ENCODE measurements at regions not wholly inside any gene's neighbourhood (a gene's known extent, or its start where the extent isn't known, plus 50 kb on each side); places are given as distances from the start of the nearest gene placed in this dataset.

DNA sequence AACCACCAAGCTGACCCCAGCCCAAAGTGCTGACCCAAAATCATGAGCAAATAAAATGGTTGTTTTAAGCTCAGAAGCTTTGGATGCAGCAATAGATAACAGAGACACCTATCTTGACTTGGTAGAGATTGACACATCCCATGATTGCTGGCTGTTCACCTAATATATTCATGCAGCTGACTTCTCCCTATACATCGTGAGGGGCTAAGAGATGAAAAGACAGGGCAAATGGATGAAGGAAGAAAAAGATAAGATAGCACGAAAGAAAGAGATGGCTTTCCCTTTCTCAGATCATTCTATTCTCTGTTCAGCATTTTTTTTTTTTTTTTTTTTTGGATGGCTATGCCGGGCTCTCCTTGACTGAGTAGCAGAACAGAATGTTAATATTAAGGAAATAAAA is 141.5 kb upstream of the ADAMTS9 start:
- no peaks in the 10 kb centered on the region for H3K36me3 ChIP-seq (ENCODE audit: insufficient read depth)
- H3K27ac ChIP-seq (ENCODE audit: low read depth): no peak overlapping the region
- peaks cover 14% of the 10 kb centered on the region for H3K4me1 ChIP-seq (ENCODE audit: insufficient read depth)
- no peak overlapping the region for H2AFZ ChIP-seq
- no peak overlapping the region for H3K27ac Mint-ChIP-seq
- H3F3A ChIP-seq (replicated peaks; ENCODE audit: low read depth): no peaks in the 10 kb centered on the region
- no peaks in the 10 kb centered on the region for H3K9me3 Mint-ChIP-seq
- H3K4me3 ChIP-seq: no peak overlapping the region
- ATAC-seq (no peak), DNase-seq (ENCODE audit: low spot score) (no peak)
- no peak for TF ChIP-seq NANOG (IDR thresholded peaks at IDR 0.05; ENCODE audit: borderline replicate concordance)
- TF ChIP-seq, protein P1, sequence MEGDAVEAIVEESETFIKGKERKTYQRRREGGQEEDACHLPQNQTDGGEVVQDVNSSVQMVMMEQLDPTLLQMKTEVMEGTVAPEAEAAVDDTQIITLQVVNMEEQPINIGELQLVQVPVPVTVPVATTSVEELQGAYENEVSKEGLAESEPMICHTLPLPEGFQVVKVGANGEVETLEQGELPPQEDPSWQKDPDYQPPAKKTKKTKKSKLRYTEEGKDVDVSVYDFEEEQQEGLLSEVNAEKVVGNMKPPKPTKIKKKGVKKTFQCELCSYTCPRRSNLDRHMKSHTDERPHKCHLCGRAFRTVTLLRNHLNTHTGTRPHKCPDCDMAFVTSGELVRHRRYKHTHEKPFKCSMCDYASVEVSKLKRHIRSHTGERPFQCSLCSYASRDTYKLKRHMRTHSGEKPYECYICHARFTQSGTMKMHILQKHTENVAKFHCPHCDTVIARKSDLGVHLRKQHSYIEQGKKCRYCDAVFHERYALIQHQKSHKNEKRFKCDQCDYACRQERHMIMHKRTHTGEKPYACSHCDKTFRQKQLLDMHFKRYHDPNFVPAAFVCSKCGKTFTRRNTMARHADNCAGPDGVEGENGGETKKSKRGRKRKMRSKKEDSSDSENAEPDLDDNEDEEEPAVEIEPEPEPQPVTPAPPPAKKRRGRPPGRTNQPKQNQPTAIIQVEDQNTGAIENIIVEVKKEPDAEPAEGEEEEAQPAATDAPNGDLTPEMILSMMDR (conservative IDR thresholded peaks at IDR 0.05; ENCODE audit: low read depth in 2 of 2): no peak
- TF ChIP-seq POLR2AphosphoS5 (IDR thresholded peaks at IDR 0.05; ENCODE audit: low read depth): no peak
- TF ChIP-seq JUNB (IDR thresholded peaks at IDR 0.05; ENCODE audit: unreplicated experiment): no peak
- TF ChIP-seq ZNF331 (CRISPR knock-in tag; IDR thresholded peaks at IDR 0.05; ENCODE audit: low read depth): no peak
- no peak for TF ChIP-seq ZNF114 (CRISPR knock-in tag; IDR thresholded peaks at IDR 0.05)
- no peak overlapping the region for H3K4me3 Mint-ChIP-seq
- H3K27me3 Mint-ChIP-seq (ENCODE audit: insufficient read depth, low read depth, poor library complexity): peaks cover 3% of the 10 kb centered on the region
- H3K9me2 ChIP-seq (ENCODE audit: insufficient read depth): no peaks in the 10 kb centered on the region
- H3K36me3 Mint-ChIP-seq (ENCODE audit: low read depth): no peaks in the 10 kb centered on the region
- no peaks in the 10 kb centered on the region for H3K27me3 ChIP-seq (ENCODE audit: insufficient read depth)
- no peak overlapping the region for H3K4me2 ChIP-seq
- no peaks in the 10 kb centered on the region for H3K79me2 ChIP-seq (replicated peaks; ENCODE audit: insufficient read depth)
- H3K4me1 Mint-ChIP-seq: peaks cover 15% of the 10 kb centered on the region; the same call in 2 of the 3 replicates
- H4K20me1 ChIP-seq (replicated peaks; ENCODE audit: insufficient read depth): no peaks in the 10 kb centered on the region

DNA sequence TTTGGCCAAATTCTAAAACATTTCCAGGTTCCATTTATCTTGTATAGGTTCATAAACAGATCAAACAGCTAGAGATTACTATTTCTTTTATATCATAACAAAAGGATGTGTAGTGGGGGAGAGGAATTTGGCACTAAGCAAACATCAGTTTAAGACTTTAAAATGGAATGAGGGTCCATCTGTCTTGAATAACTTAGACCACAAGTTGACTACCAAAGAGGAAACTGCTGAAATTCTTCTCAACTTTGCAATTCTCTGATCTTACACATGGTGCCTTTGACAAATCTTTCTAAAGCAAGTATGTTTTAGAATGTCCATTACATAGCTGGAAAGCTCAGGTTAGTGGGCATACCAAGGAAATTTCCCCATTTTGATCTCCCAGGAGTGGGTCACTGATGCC is 140.5 kb upstream of the ADAMTS9 start:
- DNase-seq (ENCODE audit: low spot score) (no peak), ATAC-seq (no peak)
- no peak overlapping the region for H3K4me2 ChIP-seq
- TF ChIP-seq ZNF114 (CRISPR knock-in tag; IDR thresholded peaks at IDR 0.05) (no peak), ZNF331 (CRISPR knock-in tag; IDR thresholded peaks at IDR 0.05; ENCODE audit: low read depth) (no peak), JUNB (IDR thresholded peaks at IDR 0.05; ENCODE audit: unreplicated experiment) (no peak), POLR2AphosphoS5 (IDR thresholded peaks at IDR 0.05; ENCODE audit: low read depth) (no peak)
- TF ChIP-seq, protein P2, sequence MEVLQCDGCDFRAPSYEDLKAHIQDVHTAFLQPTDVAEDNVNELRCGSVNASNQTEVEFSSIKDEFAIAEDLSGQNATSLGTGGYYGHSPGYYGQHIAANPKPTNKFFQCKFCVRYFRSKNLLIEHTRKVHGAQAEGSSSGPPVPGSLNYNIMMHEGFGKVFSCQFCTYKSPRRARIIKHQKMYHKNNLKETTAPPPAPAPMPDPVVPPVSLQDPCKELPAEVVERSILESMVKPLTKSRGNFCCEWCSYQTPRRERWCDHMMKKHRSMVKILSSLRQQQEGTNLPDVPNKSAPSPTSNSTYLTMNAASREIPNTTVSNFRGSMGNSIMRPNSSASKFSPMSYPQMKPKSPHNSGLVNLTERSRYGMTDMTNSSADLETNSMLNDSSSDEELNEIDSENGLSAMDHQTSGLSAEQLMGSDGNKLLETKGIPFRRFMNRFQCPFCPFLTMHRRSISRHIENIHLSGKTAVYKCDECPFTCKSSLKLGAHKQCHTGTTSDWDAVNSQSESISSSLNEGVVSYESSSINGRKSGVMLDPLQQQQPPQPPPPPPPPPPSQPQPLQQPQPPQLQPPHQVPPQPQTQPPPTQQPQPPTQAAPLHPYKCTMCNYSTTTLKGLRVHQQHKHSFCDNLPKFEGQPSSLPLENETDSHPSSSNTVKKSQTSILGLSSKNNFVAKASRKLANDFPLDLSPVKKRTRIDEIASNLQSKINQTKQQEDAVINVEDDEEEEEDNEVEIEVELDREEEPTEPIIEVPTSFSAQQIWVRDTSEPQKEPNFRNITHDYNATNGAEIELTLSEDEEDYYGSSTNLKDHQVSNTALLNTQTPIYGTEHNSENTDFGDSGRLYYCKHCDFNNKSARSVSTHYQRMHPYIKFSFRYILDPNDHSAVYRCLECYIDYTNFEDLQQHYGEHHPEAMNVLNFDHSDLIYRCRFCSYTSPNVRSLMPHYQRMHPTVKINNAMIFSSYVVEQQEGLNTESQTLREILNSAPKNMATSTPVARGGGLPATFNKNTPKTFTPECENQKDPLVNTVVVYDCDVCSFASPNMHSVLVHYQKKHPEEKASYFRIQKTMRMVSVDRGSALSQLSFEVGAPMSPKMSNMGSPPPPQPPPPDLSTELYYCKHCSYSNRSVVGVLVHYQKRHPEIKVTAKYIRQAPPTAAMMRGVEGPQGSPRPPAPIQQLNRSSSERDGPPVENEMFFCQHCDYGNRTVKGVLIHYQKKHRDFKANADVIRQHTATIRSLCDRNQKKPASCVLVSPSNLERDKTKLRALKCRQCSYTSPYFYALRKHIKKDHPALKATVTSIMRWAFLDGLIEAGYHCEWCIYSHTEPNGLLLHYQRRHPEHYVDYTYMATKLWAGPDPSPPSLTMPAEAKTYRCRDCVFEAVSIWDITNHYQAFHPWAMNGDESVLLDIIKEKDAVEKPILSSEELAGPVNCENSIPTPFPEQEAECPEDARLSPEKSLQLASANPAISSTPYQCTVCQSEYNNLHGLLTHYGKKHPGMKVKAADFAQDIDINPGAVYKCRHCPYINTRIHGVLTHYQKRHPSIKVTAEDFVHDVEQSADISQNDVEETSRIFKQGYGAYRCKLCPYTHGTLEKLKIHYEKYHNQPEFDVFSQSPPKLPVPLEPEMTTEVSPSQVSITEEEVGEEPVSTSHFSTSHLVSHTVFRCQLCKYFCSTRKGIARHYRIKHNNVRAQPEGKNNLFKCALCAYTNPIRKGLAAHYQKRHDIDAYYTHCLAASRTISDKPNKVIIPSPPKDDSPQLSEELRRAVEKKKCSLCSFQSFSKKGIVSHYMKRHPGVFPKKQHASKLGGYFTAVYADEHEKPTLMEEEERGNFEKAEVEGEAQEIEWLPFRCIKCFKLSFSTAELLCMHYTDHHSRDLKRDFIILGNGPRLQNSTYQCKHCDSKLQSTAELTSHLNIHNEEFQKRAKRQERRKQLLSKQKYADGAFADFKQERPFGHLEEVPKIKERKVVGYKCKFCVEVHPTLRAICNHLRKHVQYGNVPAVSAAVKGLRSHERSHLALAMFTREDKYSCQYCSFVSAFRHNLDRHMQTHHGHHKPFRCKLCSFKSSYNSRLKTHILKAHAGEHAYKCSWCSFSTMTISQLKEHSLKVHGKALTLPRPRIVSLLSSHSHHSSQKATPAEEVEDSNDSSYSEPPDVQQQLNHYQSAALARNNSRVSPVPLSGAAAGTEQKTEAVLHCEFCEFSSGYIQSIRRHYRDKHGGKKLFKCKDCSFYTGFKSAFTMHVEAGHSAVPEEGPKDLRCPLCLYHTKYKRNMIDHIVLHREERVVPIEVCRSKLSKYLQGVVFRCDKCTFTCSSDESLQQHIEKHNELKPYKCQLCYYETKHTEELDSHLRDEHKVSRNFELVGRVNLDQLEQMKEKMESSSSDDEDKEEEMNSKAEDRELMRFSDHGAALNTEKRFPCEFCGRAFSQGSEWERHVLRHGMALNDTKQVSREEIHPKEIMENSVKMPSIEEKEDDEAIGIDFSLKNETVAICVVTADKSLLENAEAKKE (CRISPR knock-in tag; IDR thresholded peaks at IDR 0.05): no peak
- TF ChIP-seq, protein P3, sequence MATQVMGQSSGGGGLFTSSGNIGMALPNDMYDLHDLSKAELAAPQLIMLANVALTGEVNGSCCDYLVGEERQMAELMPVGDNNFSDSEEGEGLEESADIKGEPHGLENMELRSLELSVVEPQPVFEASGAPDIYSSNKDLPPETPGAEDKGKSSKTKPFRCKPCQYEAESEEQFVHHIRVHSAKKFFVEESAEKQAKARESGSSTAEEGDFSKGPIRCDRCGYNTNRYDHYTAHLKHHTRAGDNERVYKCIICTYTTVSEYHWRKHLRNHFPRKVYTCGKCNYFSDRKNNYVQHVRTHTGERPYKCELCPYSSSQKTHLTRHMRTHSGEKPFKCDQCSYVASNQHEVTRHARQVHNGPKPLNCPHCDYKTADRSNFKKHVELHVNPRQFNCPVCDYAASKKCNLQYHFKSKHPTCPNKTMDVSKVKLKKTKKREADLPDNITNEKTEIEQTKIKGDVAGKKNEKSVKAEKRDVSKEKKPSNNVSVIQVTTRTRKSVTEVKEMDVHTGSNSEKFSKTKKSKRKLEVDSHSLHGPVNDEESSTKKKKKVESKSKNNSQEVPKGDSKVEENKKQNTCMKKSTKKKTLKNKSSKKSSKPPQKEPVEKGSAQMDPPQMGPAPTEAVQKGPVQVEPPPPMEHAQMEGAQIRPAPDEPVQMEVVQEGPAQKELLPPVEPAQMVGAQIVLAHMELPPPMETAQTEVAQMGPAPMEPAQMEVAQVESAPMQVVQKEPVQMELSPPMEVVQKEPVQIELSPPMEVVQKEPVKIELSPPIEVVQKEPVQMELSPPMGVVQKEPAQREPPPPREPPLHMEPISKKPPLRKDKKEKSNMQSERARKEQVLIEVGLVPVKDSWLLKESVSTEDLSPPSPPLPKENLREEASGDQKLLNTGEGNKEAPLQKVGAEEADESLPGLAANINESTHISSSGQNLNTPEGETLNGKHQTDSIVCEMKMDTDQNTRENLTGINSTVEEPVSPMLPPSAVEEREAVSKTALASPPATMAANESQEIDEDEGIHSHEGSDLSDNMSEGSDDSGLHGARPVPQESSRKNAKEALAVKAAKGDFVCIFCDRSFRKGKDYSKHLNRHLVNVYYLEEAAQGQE (IDR thresholded peaks at IDR 0.05; ENCODE audit: unreplicated experiment): no peak

More for the DNA sequence above, 140.5 kb upstream of the ADAMTS9 start:
- Mint-ChIP-seq H3K4me1 (peaks cover 15% of the 10 kb centered on the region; the same call in 2 of the 3 replicates), H3K9me3 (no peaks in the 10 kb centered on the region), H3K4me3 (no peak overlapping the region), H3K36me3 (ENCODE audit: low read depth) (no peaks in the 10 kb centered on the region), H3K27me3 (ENCODE audit: insufficient read depth, low read depth, poor library complexity) (peaks cover 3% of the 10 kb centered on the region), H3K27ac (no peak overlapping the region)
- no peak overlapping the region for H2AFZ ChIP-seq
- H3K4me3 ChIP-seq: no peak overlapping the region
- no peaks in the 10 kb centered on the region for H3K79me2 ChIP-seq (replicated peaks; ENCODE audit: insufficient read depth)
- peaks cover 14% of the 10 kb centered on the region for H3K4me1 ChIP-seq (ENCODE audit: insufficient read depth)
- no peaks in the 10 kb centered on the region for H4K20me1 ChIP-seq (replicated peaks; ENCODE audit: insufficient read depth)
- no peak overlapping the region for H3K27ac ChIP-seq (ENCODE audit: low read depth)
- no peaks in the 10 kb centered on the region for H3K36me3 ChIP-seq (ENCODE audit: insufficient read depth)
- H3K27me3 ChIP-seq (ENCODE audit: insufficient read depth): no peaks in the 10 kb centered on the region
- no peaks in the 10 kb centered on the region for H3K9me2 ChIP-seq (ENCODE audit: insufficient read depth)
- H3F3A ChIP-seq (replicated peaks; ENCODE audit: low read depth): no peaks in the 10 kb centered on the region
